GM19324 (cell line): ENCODE measurements at regions not wholly inside any gene's neighbourhood (a gene's known extent, or its start where the extent isn't known, plus 50 kb on each side); places are given as distances from the start of the nearest gene placed in this dataset.

Experiments used
- ATAC-seq: cut with Tn5 transposase; IDR thresholded peaks from one replicate; pipeline ENCODE4 v1.9.1; 2021; ENCODE audit warnings: mild to moderate bottlenecking, moderate library complexity; ENCODE audit not compliant: unreplicated experiment, low FRiP score

- no peak for ATAC-seq
These were observed 133.8 kb downstream of the TMEM38B start for GRCh38 chr9:105828171-105828570.

- no peak for ATAC-seq
These were observed 134.4 kb downstream of the TMEM38B start for GRCh38 chr9:105828596-105829213.

GRCh38 chr9:105830461-105830860 is 136.1 kb downstream of the TMEM38B start:
- ATAC-seq = no peak

- ATAC-seq = no peak
These were observed 137.9 kb downstream of the TMEM38B start for GRCh38 chr9:105832096-105832710.

- ATAC-seq = no peak
These were observed 139.1 kb downstream of the TMEM38B start for GRCh38 chr9:105833271-105833975.

GRCh38 chr9:105834404-105834803 is 140.1 kb downstream of the TMEM38B start:
- ATAC-seq = no peak

- ATAC-seq = no peak
These were observed 141.4 kb downstream of the TMEM38B start for GRCh38 chr9:105835721-105836120.

- no peak for ATAC-seq
These were observed 142.8 kb downstream of the TMEM38B start for GRCh38 chr9:105836936-105837660.

GRCh38 chr9:105841562-105841961 is 147.2 kb downstream of the TMEM38B start:
- no peak for ATAC-seq

GRCh38 chr9:105842023-105842644 is 147.8 kb downstream of the TMEM38B start:
- ATAC-seq = no peak

GRCh38 chr9:105846825-105847224 is 152.5 kb downstream of the TMEM38B start:
- ATAC-seq = no peak

GRCh38 chr9:105850852-105851500 is 156.6 kb downstream of the TMEM38B start:
- ATAC-seq = no peak

GRCh38 chr9:105854026-105854782 is 159.9 kb downstream of the TMEM38B start:
- ATAC-seq = no peak

- no peak for ATAC-seq
These were observed 160.7 kb downstream of the TMEM38B start for GRCh38 chr9:105854783-105855724.

GRCh38 chr9:105855987-105856386 is 161.6 kb downstream of the TMEM38B start:
- no peak for ATAC-seq

GRCh38 chr9:105858006-105858690 is 163.8 kb downstream of the TMEM38B start:
- ATAC-seq = peak; percentile 63

- ATAC-seq = no peak
These were observed 164.5 kb downstream of the TMEM38B start for GRCh38 chr9:105858877-105859276.
